BLaER1 treated with 17β-estradiol and CSF1 and Interleukin-3, amounts not matched to agents 10 nM and 100 nM (cell line): ENCODE measurements at regions not wholly inside any gene's neighbourhood (a gene's known extent, or its start where the extent isn't known, plus 50 kb on each side); places are given as distances from the start of the nearest gene placed in this dataset.

Source experiments
- H3K27ac ChIP-seq, 11 experiments: shearing (Covaris generic); formaldehyde crosslinking; 2 replicates each; pipeline ENCODE4 v1.8.1; 2022
- H3K27me3 ChIP-seq, 11 experiments: shearing (Covaris generic); formaldehyde crosslinking; 2 replicates each; pipeline ENCODE4 v1.8.1; 2022
- H3K36me3 ChIP-seq, 11 experiments: shearing (Covaris generic); formaldehyde crosslinking; 2 replicates each; pipeline ENCODE4 v1.8.1; 2022
- H3K4me1 ChIP-seq, 10 experiments: shearing (Covaris generic); formaldehyde crosslinking; 2 replicates each; pipeline ENCODE4 v1.8.1; 2022
- H3K4me2 ChIP-seq, 11 experiments: shearing (Covaris generic); formaldehyde crosslinking; 2 replicates each; pipeline ENCODE4 v1.8.1; 2022
- H3K4me3 ChIP-seq, 10 experiments: shearing (Covaris generic); formaldehyde crosslinking; 2 replicates each; pipeline ENCODE4 v1.8.1; 2022
- H3K9ac ChIP-seq, 11 experiments: shearing (Covaris generic); formaldehyde crosslinking; 2 replicates each; pipeline ENCODE4 v1.8.1; 2022
- H3K9me3 ChIP-seq, 11 experiments: shearing (Covaris generic); formaldehyde crosslinking; replicated peaks in 1 of 11; 2 replicates each; pipeline ENCODE4 v1.8.1; 2022
- H4K20me1 ChIP-seq, 11 experiments: shearing (Covaris generic); formaldehyde crosslinking; 2 replicates each; pipeline ENCODE4 v1.8.1; 2022
- Cebpa-rat ChIP-seq, 11 experiments: shearing (Covaris generic); IDR thresholded peaks; 2 replicates each; pipeline ENCODE4 v1.8.1; 2022

- Histone ChIP-seq H3K36me3 (no peaks in the 10 kb centered on the region), H3K4me3 (no peak overlapping the region), H3K9ac (no peak overlapping the region), H3K4me1 (no peaks in the 10 kb centered on the region), H3K9me3 (no peaks in the 10 kb centered on the region), H3K4me2 (no peak overlapping the region), H4K20me1 (no peaks in the 10 kb centered on the region), H3K27me3 (no peaks in the 10 kb centered on the region), H3K27ac (no peak overlapping the region)
- TF ChIP-seq Cebpa-rat (IDR thresholded peaks at IDR 0.05), result no peak
Measured at GRCh38 chr2:156647377-156648010, 211.3 kb downstream of the GPD2 start.

- Histone ChIP-seq H3K36me3 (no peaks in the 10 kb centered on the region), H3K4me1 (no peaks in the 10 kb centered on the region), H3K9ac (no peak overlapping the region), H3K4me3 (no peak overlapping the region), H3K9me3 (no peaks in the 10 kb centered on the region), H4K20me1 (no peaks in the 10 kb centered on the region), H3K27ac (no peak overlapping the region), H3K27me3 (no peaks in the 10 kb centered on the region), H3K4me2 (no peak overlapping the region)
- no peak for TF ChIP-seq Cebpa-rat (IDR thresholded peaks at IDR 0.05)
Measured at GRCh38 chr2:156648522-156648921, 212.3 kb downstream of the GPD2 start.

GRCh38 chr2:156649596-156649995, 213.4 kb downstream of the GPD2 start:
- Histone ChIP-seq H3K9ac (no peak overlapping the region), H3K9me3 (no peaks in the 10 kb centered on the region), H4K20me1 (no peaks in the 10 kb centered on the region), H3K4me2 (no peak overlapping the region), H3K27me3 (no peaks in the 10 kb centered on the region), H3K27ac (no peak overlapping the region), H3K36me3 (no peaks in the 10 kb centered on the region), H3K4me1 (no peaks in the 10 kb centered on the region), H3K4me3 (no peak overlapping the region)
- no peak for TF ChIP-seq Cebpa-rat (IDR thresholded peaks at IDR 0.05)

GRCh38 chr2:156652691-156653090, 216.5 kb downstream of the GPD2 start:
- Histone ChIP-seq H3K4me3 (no peak overlapping the region), H3K27ac (no peak overlapping the region), H3K27me3 (no peaks in the 10 kb centered on the region), H3K4me1 (peaks cover 0 to 3% (median 0%) of the 10 kb centered on the region in 10 experiments; a peak in 6 of 20 replicates), H3K9me3 (no peaks in the 10 kb centered on the region), H3K9ac (no peak overlapping the region), H3K36me3 (no peaks in the 10 kb centered on the region), H3K4me2 (no peak overlapping the region), H4K20me1 (no peaks in the 10 kb centered on the region)
- TF ChIP-seq Cebpa-rat (IDR thresholded peaks at IDR 0.05), result no peak

GRCh38 chr2:156653675-156654074, 217.5 kb downstream of the GPD2 start:
- H4K20me1 ChIP-seq, result no peaks in the 10 kb centered on the region
- no peak overlapping the region for H3K4me2 ChIP-seq
- no peak for TF ChIP-seq Cebpa-rat (IDR thresholded peaks at IDR 0.05)
- H3K36me3 ChIP-seq, result no peaks in the 10 kb centered on the region
- no peak overlapping the region for H3K9ac ChIP-seq
- peaks cover 0 to 8% (median 4%) of the 10 kb centered on the region in 10 experiments; a peak in 8 of 20 replicates for H3K4me1 ChIP-seq
- no peak overlapping the region for H3K4me3 ChIP-seq
- H3K27ac ChIP-seq, result no peak overlapping the region
- H3K27me3 ChIP-seq, result no peaks in the 10 kb centered on the region
- no peaks in the 10 kb centered on the region for H3K9me3 ChIP-seq

- H3K27me3 ChIP-seq, result peaks cover 0 to 16% (median 0%) of the 10 kb centered on the region in 11 experiments; a peak in 3 of 22 replicates
- H3K4me3 ChIP-seq, result no peak overlapping the region
- TF ChIP-seq Cebpa-rat (IDR thresholded peaks at IDR 0.05), result peak in 3 of 11 experiments; percentile 31 to 67 (median 43); a peak in 5 of 22 replicates
- H3K27ac ChIP-seq, result peak overlapping the region in 1 of 11 experiments; percentile 24; a peak in 1 of 22 replicates
- no peaks in the 10 kb centered on the region for H3K36me3 ChIP-seq
- H4K20me1 ChIP-seq, result no peaks in the 10 kb centered on the region
- no peak overlapping the region for H3K9ac ChIP-seq
- H3K4me2 ChIP-seq, result peak overlapping the region in 7 of 11 experiments; percentile 3 to 54 (median 33); a peak in 11 of 22 replicates
- no peaks in the 10 kb centered on the region; a peak in 1 of 22 replicates for H3K9me3 ChIP-seq
- H3K4me1 ChIP-seq, result peaks cover 6 to 15% (median 13%) of the 10 kb centered on the region in 10 experiments; a peak in 16 of 20 replicates
Measured at GRCh38 chr2:156657809-156658208, 221.6 kb downstream of the GPD2 start.

- no peak overlapping the region for H3K9ac ChIP-seq
- no peak for TF ChIP-seq Cebpa-rat (IDR thresholded peaks at IDR 0.05)
- H3K4me1 ChIP-seq, result peaks cover 6 to 15% (median 13%) of the 10 kb centered on the region in 10 experiments; a peak in 16 of 20 replicates
- no peak overlapping the region for H3K4me2 ChIP-seq
- no peak overlapping the region for H3K27ac ChIP-seq
- no peaks in the 10 kb centered on the region; a peak in 1 of 22 replicates for H3K9me3 ChIP-seq
- H3K36me3 ChIP-seq, result no peaks in the 10 kb centered on the region
- no peak overlapping the region for H3K4me3 ChIP-seq
- H3K27me3 ChIP-seq, result peaks cover 0 to 16% (median 0%) of the 10 kb centered on the region in 11 experiments; a peak in 3 of 22 replicates
- no peaks in the 10 kb centered on the region for H4K20me1 ChIP-seq
Measured at GRCh38 chr2:156659694-156660093, 223.5 kb downstream of the GPD2 start.

GRCh38 chr2:156663757-156664409, 227.7 kb downstream of the GPD2 start:
- no peak overlapping the region for H3K9ac ChIP-seq
- peaks cover 0 to 16% (median 0%) of the 10 kb centered on the region in 11 experiments; a peak in 3 of 22 replicates for H3K27me3 ChIP-seq
- H3K4me1 ChIP-seq, result peaks cover 0 to 13% (median 11%) of the 10 kb centered on the region in 10 experiments; a peak in 14 of 20 replicates
- peaks cover 6 to 14% (median 10%) of the 10 kb centered on the region in 11 experiments; a peak in 17 of 22 replicates for H3K9me3 ChIP-seq
- no peak for TF ChIP-seq Cebpa-rat (IDR thresholded peaks at IDR 0.05)
- no peak overlapping the region for H3K4me3 ChIP-seq
- no peak overlapping the region for H3K27ac ChIP-seq
- H3K36me3 ChIP-seq, result no peaks in the 10 kb centered on the region
- 0 out of 22 replicates have a peak overlapping the region, but pooled peaks of 3 of the 11 experiments have one; percentile 1 to 6 (median 3) for H3K4me2 ChIP-seq
- no peaks in the 10 kb centered on the region for H4K20me1 ChIP-seq

GRCh38 chr2:156666130-156666785, 230.1 kb downstream of the GPD2 start:
- Histone ChIP-seq H4K20me1 (no peaks in the 10 kb centered on the region), H3K27me3 (peaks cover 0 to under 1% (median 0%) of the 10 kb centered on the region in 11 experiments; a peak in 1 of 22 replicates), H3K9me3 (peaks cover 6 to 14% (median 10%) of the 10 kb centered on the region in 11 experiments; a peak in 17 of 22 replicates), H3K9ac (no peak overlapping the region), H3K27ac (no peak overlapping the region), H3K4me3 (no peak overlapping the region), H3K4me2 (no peak overlapping the region), H3K36me3 (no peaks in the 10 kb centered on the region), H3K4me1 (peaks cover 0 to 8% (median 7%) of the 10 kb centered on the region in 10 experiments; a peak in 14 of 20 replicates)
- no peak for TF ChIP-seq Cebpa-rat (IDR thresholded peaks at IDR 0.05)
